ENCODE measurements at regions not wholly inside any gene's neighbourhood (a gene's known extent, or its start where the extent isn't known, plus 50 kb on each side); places are given as distances from the start of the nearest gene placed in this dataset.

DNA sequence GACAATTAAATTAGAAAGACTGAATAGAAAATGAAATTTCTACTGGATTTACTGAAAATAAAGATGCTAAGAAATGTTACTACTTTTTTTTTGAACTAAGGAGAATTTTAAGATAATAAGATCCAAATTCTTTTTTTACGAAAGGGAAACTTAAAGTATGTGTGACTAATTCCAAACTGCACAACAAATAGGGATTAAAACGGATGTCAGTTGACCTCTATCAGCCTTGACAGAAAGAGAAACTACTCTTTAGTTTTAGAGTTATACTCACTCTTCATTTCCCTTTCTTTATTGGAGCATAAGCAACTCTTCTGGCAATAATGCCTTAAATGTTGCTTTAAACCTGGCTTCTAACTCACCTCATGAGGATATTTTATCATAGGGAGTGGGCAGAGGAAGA lies 273.8 kb downstream of the SLITRK6 start:
- Histone ChIP-seq H3K4me1 (no peaks in the 10 kb centered on the region), H3K27me3 (no peaks in the 10 kb centered on the region), H3K9ac (ENCODE audit: low read depth in 2 of 2, low read length in 2 of 2) (no peak overlapping the region), H3K9me3 (no peaks in the 10 kb centered on the region), H3K27ac (no peak overlapping the region), H3K4me3 (no peak overlapping the region), H3K36me3 (no peaks in the 10 kb centered on the region)
- TF ChIP-seq, protein P1, sequence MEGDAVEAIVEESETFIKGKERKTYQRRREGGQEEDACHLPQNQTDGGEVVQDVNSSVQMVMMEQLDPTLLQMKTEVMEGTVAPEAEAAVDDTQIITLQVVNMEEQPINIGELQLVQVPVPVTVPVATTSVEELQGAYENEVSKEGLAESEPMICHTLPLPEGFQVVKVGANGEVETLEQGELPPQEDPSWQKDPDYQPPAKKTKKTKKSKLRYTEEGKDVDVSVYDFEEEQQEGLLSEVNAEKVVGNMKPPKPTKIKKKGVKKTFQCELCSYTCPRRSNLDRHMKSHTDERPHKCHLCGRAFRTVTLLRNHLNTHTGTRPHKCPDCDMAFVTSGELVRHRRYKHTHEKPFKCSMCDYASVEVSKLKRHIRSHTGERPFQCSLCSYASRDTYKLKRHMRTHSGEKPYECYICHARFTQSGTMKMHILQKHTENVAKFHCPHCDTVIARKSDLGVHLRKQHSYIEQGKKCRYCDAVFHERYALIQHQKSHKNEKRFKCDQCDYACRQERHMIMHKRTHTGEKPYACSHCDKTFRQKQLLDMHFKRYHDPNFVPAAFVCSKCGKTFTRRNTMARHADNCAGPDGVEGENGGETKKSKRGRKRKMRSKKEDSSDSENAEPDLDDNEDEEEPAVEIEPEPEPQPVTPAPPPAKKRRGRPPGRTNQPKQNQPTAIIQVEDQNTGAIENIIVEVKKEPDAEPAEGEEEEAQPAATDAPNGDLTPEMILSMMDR (IDR thresholded peaks at IDR 0.05), result no peak
- no peak for DNase-seq
- intact Hi-C loops (cut with DNase I), result no loop called here

- Histone ChIP-seq H3K9me3 (no peaks in the 10 kb centered on the region), H3K4me1 (no peaks in the 10 kb centered on the region), H3K27ac (no peak overlapping the region), H3K9ac (ENCODE audit: low read depth in 2 of 2, low read length in 2 of 2) (no peak overlapping the region), H3K4me3 (no peak overlapping the region), H3K27me3 (no peaks in the 10 kb centered on the region), H3K36me3 (no peaks in the 10 kb centered on the region)
- no peak for DNase-seq
- TF ChIP-seq, protein P1 (IDR thresholded peaks at IDR 0.05), result no peak
- intact Hi-C loops (cut with DNase I), result no loop called here
Observed at GRCh38 chr13:85521657-85522056, 277.6 kb downstream of the SLITRK6 start.

- H3K4me1 ChIP-seq, result no peaks in the 10 kb centered on the region
- no peaks in the 10 kb centered on the region for H3K9me3 ChIP-seq
- H3K4me3 ChIP-seq, result no peak overlapping the region
- no peak for DNase-seq
- TF ChIP-seq, protein P1 (IDR thresholded peaks at IDR 0.05), result no peak
- intact Hi-C loops (cut with DNase I), result no loop called here
- no peak overlapping the region for H3K27ac ChIP-seq
- H3K36me3 ChIP-seq, result no peaks in the 10 kb centered on the region
- H3K9ac ChIP-seq (ENCODE audit: low read depth in 2 of 2, low read length in 2 of 2), result no peak overlapping the region
- H3K27me3 ChIP-seq, result no peaks in the 10 kb centered on the region
Observed at GRCh38 chr13:85520445-85520844, 278.8 kb downstream of the SLITRK6 start.

- Histone ChIP-seq H3K9ac (ENCODE audit: low read depth in 2 of 2, low read length in 2 of 2) (no peak overlapping the region), H3K36me3 (no peaks in the 10 kb centered on the region), H3K27ac (no peak overlapping the region), H3K4me3 (no peak overlapping the region), H3K9me3 (no peaks in the 10 kb centered on the region), H3K27me3 (no peaks in the 10 kb centered on the region), H3K4me1 (no peaks in the 10 kb centered on the region)
- TF ChIP-seq, protein P1 (IDR thresholded peaks at IDR 0.05), result no peak
- DNase-seq, result no peak
- intact Hi-C loops (cut with DNase I), result no loop called here
Observed at GRCh38 chr13:85519363-85519762, 279.9 kb downstream of the SLITRK6 start.

DNA sequence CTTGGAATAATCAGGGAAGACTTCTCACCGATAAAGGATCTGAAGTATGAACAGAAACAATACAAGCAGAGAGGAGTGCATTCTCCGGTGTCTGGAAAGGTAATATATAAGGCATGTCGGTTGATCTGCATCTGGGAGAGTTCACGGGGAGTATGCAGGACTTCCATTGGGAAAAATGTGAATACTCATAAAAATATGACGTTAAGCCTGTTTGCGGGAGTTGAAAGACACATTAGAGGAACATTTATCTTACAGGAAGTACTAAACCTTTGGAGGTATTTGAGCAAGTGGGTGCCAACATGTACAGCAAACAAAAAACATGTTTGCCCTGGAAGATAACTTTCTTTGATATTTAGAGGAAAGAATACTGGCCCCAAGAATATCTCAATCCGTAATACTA lies 286.8 kb downstream of the SLITRK6 start:
- Histone ChIP-seq H3K4me3 (no peak overlapping the region), H3K36me3 (no peaks in the 10 kb centered on the region), H3K9ac (ENCODE audit: low read depth in 2 of 2, low read length in 2 of 2) (no peak overlapping the region), H3K9me3 (no peaks in the 10 kb centered on the region), H3K27ac (no peak overlapping the region), H3K4me1 (no peaks in the 10 kb centered on the region), H3K27me3 (no peaks in the 10 kb centered on the region)
- no peak for DNase-seq
- intact Hi-C loops (cut with DNase I), result no loop called here
- TF ChIP-seq, protein P1 (IDR thresholded peaks at IDR 0.05), result no peak

GRCh38 chr13:85509512-85509911 lies 289.7 kb downstream of the SLITRK6 start:
- TF ChIP-seq, protein P1 (IDR thresholded peaks at IDR 0.05), result no peak
- Histone ChIP-seq H3K9ac (ENCODE audit: low read depth in 2 of 2, low read length in 2 of 2) (no peak overlapping the region), H3K27ac (no peak overlapping the region), H3K36me3 (no peaks in the 10 kb centered on the region), H3K4me1 (no peaks in the 10 kb centered on the region), H3K4me3 (no peak overlapping the region), H3K9me3 (no peaks in the 10 kb centered on the region), H3K27me3 (no peaks in the 10 kb centered on the region)
- DNase-seq, result no peak
- intact Hi-C loops (cut with DNase I), result no loop called here
